Stimulated activated CD8-positive, alpha-beta memory T cell treated with anti-CD3 and anti-CD28 coated beads, Interleukin-4, amount 100 ng/mL, for 24 hours (primary cell): ENCODE measurements at regions not wholly inside any gene's neighbourhood (a gene's known extent, or its start where the extent isn't known, plus 50 kb on each side); places are given as distances from the start of the nearest gene placed in this dataset.

Source experiments
- DNase-seq: peaks from one replicate; pipeline ENCODE4 v3.0.0-alpha.2; 2020; ENCODE audit warnings: low read depth

- no peak for DNase-seq
Measured at GRCh38 chr1:29894311-29894710, 658.0 kb downstream of the PTPRU start.

GRCh38 chr1:29893806-29894205, 657.5 kb downstream of the PTPRU start:
- no peak for DNase-seq

- no peak for DNase-seq
Measured at GRCh38 chr1:29893046-29893723, 656.9 kb downstream of the PTPRU start.

DNA sequence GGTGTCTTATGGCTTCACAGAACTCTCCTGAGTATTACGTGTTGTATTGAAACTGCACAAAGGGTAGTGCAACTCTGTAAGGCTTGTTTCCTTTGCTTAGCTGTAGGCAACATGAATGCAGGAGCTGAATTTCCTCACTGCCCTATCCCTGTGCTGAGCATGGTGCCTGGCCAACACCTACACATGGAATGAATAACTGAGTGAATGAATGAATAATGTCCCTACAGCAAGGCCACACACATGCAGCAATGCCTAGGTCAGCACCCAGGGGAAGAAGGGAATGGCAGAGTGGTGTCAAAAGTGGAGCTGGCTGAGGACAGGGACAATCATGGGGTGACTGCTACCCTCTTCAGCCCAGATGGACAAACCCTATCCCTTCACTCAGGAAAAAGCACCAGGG, 655.9 kb downstream of the PTPRU start:
- DNase-seq, result no peak

DNA sequence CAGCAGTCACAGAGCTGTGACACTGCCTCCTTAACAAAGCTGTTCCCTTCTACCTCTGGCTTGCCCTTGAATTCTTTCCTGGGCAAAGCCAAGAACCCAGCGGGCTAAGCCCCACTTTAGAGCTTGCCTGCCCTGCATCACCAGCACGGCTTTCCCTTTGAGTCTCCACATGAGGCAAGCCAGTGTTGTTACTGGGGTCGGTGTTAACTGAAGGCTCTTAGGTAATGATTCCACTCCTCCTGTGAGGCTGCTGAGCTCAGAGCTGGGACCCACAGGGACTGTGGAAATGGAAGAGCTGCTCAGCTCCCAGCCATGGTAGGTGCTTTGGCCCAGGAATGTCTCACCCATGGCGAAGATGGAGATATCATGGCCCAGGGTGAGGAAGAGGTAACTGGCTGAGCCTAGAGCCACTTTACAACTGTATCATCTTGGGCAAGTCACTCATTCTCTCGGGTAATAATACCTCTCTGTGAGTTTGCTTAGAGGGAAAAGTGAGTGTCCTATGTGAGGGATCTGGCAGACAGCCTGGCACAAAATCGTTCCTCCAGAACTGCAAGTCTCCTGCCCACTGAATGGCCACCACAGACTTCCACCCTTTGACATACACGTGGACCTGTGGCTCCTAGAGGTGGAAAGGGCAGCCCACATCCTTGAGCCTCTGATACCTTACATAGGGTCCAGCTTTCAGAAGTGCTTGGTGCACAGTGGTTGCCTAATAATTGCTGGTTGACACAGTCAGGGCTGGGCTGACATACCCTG, 654.1 kb downstream of the PTPRU start:
- DNase-seq, result no peak

- DNase-seq, result no peak
Measured at GRCh38 chr1:29889776-29890175, 653.5 kb downstream of the PTPRU start.

DNA sequence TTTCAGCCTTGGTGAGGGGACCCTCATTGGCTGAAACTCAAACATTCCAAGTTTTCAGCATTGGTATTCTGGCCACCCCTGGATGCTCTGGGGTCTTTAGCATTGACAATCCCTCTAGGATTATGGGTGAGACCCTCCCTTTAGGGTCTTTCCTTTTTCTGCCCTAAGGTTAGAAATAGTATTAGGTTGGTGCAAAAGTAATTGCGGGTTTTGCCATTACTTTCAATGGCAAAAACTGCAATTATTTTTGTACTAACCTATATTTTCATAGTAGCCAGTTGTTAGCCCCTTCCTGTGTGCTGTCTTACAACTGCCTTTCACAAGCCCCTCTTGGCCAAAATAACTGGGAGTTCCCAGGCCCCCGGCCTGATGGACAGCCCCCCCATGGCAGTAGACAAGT, 648.4 kb downstream of the PTPRU start:
- no peak for DNase-seq

- no peak for DNase-seq
Measured at GRCh38 chr1:29883986-29884385, 647.7 kb downstream of the PTPRU start.

GRCh38 chr1:29883411-29883832, 647.1 kb downstream of the PTPRU start:
- DNase-seq, result no peak

DNA sequence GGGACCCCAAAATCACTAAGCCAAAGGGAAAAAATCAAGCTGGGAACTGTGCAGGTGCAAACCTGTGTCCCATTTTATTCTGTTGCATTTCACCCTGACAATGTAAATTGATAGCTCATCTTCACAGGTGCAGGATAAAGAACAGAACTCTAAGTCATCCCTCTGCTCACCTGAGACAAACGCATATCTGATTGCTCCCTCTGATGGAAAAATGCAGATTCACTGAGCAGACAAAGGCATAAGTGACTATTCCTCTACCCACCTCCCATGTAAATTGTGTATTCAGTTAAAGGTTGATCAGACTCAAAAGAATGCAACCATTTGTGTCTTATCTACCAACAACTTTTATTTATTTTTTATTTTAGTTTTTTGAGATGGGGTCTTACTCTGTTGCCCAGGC, 644.2 kb downstream of the PTPRU start:
- DNase-seq, result no peak

DNA sequence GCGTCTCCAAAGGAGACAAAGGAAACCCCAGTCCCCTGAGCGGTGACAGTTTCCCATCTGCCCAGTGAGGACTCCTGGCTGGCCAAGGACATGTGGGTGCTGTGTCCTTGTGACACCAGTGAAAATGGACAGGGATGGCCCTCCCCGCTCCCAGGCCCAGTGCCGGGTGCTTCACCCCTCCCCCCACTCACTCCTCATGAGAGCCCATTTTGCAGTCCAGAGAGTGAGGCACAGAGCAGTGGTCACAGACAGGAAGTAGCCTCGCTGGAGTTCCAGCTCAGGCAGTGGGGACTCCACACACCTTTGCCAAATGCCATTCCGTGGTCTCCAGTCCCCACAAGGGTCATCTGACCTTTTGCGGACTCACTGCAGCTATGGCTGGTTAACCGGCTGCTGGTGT, 642.9 kb downstream of the PTPRU start:
- DNase-seq, result no peak

- DNase-seq, result no peak
Measured at GRCh38 chr1:29878501-29878900, 642.2 kb downstream of the PTPRU start.

- no peak for DNase-seq
Measured at GRCh38 chr1:29876902-29877301, 640.6 kb downstream of the PTPRU start.

DNA sequence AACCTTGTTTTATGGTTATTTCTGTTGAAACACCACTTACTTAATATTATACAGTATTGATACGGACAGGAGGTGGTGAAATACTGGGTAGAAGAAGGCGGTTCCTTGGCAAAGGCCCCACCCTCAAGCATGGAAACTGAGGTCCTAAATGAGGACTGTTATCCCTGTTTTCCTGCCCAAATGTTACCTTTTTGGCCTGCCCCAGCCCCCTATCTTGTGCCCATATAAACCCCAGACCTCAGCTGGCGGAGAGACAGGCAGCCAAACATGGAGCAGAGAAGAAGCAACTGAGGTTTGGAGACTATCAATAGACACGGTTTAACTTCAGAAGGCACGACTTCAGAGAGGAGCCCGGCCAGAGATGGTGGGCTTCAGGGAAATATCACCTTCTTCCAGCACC, 640.1 kb downstream of the PTPRU start:
- DNase-seq, result no peak

DNA sequence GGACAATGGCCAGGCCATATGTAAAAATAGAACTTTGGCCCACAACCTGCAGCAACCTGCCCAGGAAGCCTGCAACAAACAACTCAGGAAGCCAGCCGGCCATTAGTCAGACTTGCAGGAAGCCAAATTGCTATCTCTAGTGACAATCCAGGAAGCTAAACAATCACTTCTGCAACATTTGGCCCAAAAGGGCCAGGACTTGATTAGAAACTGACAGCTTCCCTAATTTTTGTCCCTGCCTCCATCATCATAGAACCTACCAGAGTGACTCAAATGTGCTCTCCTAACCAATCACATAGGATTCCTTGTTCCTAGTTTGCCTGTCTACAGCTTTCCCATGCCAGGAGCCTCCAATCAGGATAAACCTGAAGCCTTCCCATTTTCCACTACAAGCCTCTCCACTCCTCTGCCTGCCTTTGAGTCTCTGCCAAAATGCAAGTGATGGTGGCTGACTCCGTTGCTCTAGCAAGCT, 639.3 kb downstream of the PTPRU start:
- no peak for DNase-seq

DNA sequence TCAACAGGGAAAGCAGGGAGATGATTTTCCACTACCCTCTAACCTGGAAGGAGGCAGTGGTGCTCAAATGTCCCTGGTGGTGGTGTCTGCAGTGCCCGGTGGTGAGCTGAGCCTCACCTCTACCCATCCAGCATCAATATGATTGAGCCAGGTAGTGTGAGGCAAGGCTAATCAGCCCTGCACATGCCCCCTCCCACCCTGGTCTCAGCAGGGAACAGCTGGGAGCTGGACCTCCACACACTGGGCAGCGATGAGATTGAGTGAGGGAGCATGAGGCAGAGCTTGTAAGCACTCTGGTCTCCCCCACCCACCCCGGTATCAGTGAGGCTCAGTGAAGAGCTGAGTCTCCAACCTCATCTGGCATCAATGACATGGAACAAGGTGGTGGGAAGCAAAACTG, 634.3 kb downstream of the PTPRU start:
- DNase-seq, result no peak

DNA sequence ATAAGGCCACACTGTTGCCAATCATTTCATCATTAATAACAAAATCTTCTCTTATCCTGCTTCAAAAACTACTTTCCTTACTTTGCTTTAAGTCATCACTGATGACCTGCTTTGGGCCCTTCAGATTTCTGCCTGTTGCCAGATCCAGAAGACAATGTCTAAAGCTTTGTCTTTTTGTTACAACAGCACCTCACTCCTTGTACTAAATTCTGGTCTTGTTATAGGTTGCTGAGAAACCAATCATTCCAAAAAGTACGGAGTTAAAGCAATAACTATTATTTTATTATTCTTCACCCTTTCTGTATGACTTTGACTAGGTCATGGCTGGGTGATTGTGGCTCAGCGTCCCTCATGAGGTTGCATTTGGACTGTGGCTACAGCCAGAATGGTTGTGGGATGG, 633.5 kb downstream of the PTPRU start:
- no peak for DNase-seq

DNA sequence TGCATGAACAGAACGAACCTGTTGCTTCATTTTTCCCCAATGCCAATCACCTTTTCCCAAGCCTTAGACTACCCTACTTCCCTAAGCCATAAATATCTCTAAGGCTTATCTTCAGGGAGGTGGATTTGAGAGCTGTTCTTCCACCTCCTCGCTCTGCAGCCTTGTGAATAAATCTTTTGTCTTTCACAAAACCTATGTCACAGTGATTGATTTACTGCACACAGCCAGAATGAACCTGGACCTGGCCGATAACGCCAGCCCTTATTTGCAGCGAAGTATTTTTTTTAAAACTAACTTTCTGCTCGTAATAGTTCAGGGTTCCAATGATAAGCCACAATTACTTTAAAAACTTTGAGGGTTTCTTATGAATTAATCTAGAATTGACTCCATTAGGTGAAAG, 632.6 kb downstream of the PTPRU start:
- DNase-seq, result no peak

GRCh38 chr1:29868096-29868495, 631.8 kb downstream of the PTPRU start:
- DNase-seq, result no peak

DNA sequence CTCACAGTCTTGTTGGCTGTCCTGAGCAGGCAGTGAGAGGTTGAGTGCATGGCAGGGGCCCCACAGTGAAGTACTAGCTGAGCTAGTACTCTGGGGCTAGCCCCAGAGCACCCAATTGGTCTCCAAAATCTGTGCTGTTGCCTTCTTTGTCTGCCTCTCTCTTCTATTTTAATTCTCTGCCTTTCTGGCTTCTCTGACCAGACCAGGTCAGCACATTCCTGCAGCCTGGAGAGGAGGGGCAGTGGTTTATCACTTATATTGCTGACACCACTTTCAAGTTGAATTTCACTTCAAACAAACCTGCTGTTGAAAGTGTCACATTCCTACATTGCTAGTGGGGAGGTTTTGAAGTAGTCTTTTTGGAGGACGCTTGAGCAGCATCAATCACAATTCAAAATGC, 628.7 kb downstream of the PTPRU start:
- no peak for DNase-seq

DNA sequence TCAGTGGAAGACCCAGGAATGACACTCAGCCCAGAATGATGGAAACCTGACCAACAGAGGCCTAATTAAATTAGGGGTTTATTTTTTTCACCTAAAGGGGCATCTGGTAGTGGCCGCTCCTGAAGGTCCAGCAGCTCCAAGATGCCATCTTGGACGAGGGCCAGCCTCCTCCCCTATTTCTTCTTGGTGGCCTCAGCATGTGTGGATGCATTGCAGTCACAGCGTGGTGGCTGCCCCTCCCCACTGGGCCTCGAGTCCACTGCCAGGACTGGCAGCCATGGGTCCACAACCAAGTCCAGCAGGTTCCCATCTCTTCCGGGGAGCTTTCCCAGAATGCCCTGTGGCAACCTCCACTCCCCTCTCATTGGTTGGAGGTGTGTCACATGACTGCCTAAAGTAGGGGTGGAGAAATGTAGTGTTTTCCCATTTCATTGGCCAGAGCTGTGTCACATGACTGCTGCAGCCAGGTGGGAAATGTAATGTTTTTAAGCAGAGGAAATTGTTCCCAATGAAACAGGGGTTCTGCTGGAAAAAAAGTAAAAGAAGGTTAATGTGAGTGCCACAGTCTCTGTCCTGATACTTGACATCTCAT, 628.2 kb downstream of the PTPRU start:
- no peak for DNase-seq

DNA sequence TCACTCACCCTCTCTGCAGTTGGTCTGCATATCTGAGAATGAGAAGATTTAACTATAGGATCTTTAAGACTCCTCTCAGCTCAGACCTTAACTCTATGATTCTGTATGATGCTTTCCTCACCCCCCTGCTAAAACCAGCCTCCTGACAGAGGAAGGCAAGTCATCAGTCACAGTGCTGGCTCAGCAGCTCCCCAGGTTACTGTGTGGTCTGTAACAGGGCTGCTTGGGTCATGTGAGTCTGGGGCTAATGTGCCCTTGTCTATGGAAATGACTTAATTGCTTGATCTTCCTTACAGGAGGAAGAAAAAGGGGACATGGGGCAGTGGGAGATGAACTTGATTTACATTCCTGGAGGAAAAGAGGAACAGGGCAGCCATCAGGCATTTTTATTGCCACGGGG, 625.6 kb downstream of the PTPRU start:
- no peak for DNase-seq

GRCh38 chr1:29861446-29861845, 625.1 kb downstream of the PTPRU start:
- no peak for DNase-seq
